ENCODE measurements at regions not wholly inside any gene's neighbourhood (a gene's known extent, or its start where the extent isn't known, plus 50 kb on each side); places are given as distances from the start of the nearest gene placed in this dataset.

DNA sequence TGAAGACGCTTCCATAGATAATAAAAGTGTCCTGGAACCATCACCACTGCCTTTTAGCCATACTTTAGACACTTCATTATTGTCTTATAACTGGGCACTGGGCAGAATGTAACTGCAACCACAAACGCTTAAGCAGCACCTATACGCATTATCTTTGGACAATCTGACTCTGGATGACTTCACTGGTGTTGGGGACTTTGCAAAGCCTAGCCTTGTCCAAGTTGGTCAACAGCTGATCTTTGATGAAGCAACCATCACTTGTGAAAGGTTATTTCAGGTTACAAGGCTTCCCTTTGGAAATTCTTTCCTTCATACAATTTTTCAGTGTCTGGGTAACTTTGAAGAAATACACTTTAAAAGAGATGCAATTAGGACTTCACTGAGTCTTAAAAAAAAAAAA, 77.8 kb upstream of the ZNF462 start:
- TF ChIP-seq, protein P1, sequence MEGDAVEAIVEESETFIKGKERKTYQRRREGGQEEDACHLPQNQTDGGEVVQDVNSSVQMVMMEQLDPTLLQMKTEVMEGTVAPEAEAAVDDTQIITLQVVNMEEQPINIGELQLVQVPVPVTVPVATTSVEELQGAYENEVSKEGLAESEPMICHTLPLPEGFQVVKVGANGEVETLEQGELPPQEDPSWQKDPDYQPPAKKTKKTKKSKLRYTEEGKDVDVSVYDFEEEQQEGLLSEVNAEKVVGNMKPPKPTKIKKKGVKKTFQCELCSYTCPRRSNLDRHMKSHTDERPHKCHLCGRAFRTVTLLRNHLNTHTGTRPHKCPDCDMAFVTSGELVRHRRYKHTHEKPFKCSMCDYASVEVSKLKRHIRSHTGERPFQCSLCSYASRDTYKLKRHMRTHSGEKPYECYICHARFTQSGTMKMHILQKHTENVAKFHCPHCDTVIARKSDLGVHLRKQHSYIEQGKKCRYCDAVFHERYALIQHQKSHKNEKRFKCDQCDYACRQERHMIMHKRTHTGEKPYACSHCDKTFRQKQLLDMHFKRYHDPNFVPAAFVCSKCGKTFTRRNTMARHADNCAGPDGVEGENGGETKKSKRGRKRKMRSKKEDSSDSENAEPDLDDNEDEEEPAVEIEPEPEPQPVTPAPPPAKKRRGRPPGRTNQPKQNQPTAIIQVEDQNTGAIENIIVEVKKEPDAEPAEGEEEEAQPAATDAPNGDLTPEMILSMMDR (IDR thresholded peaks at IDR 0.05): no peak
- no peak for TF ChIP-seq POLR2AphosphoS5 (IDR thresholded peaks at IDR 0.05)
